ENCODE measurements at regions not wholly inside any gene's neighbourhood (a gene's known extent, or its start where the extent isn't known, plus 50 kb on each side); places are given as distances from the start of the nearest gene placed in this dataset.

- H3K27ac ChIP-seq, result no peak overlapping the region
- H3K36me3 ChIP-seq, result no peaks in the 10 kb centered on the region
- intact Hi-C loops (cut with DNase I), result no loop called here
- no peak overlapping the region for H3K4me3 ChIP-seq
- no peaks in the 10 kb centered on the region for H3K9me3 ChIP-seq
- H3K4me1 ChIP-seq (replicated peaks), result no peaks in the 10 kb centered on the region
- WGBS, result 96% methylated on average over 7 of the region's 7 CpGs
- DNase-seq (ENCODE audit: low spot score), result peak; percentile 1
- no peaks in the 10 kb centered on the region for H3K27me3 ChIP-seq (replicated peaks; ENCODE audit: insufficient read depth)
- TF ChIP-seq CTCF (IDR thresholded peaks at IDR 0.05) (no peak), POLR2AphosphoS5 (IDR thresholded peaks at IDR 0.05) (no peak), POLR2A (IDR thresholded peaks at IDR 0.05) (no peak)
Measured at GRCh38 chr2:71780162-71780561, 326.8 kb downstream of the DYSF start.

- no peak overlapping the region for H3K4me3 ChIP-seq
- no peak overlapping the region for H3K27ac ChIP-seq
- no peaks in the 10 kb centered on the region for H3K4me1 ChIP-seq (replicated peaks)
- DNase-seq (ENCODE audit: low spot score), result no peak
- no peaks in the 10 kb centered on the region for H3K9me3 ChIP-seq
- no peaks in the 10 kb centered on the region for H3K36me3 ChIP-seq
- TF ChIP-seq POLR2AphosphoS5 (IDR thresholded peaks at IDR 0.05) (no peak), POLR2A (IDR thresholded peaks at IDR 0.05) (no peak), CTCF (IDR thresholded peaks at IDR 0.05) (no peak)
- intact Hi-C loops (cut with DNase I), result no loop called here
- no peaks in the 10 kb centered on the region for H3K27me3 ChIP-seq (replicated peaks; ENCODE audit: insufficient read depth)
Measured at GRCh38 chr2:71779774-71780105, 326.4 kb downstream of the DYSF start.

GRCh38 chr2:71778936-71779773, 325.8 kb downstream of the DYSF start:
- no peaks in the 10 kb centered on the region for H3K4me1 ChIP-seq (replicated peaks)
- H3K36me3 ChIP-seq, result no peaks in the 10 kb centered on the region
- no peak overlapping the region for H3K27ac ChIP-seq
- TF ChIP-seq POLR2A (IDR thresholded peaks at IDR 0.05), result no peak
- peak in 1 of 4 experiments; percentile 37 for TF ChIP-seq CTCF (IDR thresholded peaks at IDR 0.05)
- intact Hi-C loops (cut with DNase I), result no loop called here
- no peaks in the 10 kb centered on the region for H3K27me3 ChIP-seq (replicated peaks; ENCODE audit: insufficient read depth)
- WGBS, result 67% methylated on average over 7 of the region's 8 CpGs
- H3K9me3 ChIP-seq, result no peaks in the 10 kb centered on the region
- peak; percentile 9 for DNase-seq (ENCODE audit: low spot score)
- H3K4me3 ChIP-seq, result no peak overlapping the region

GRCh38 chr2:71778514-71778913, 325.2 kb downstream of the DYSF start:
- TF ChIP-seq CTCF (IDR thresholded peaks at IDR 0.05), result no peak
- TF ChIP-seq POLR2AphosphoS5 (IDR thresholded peaks at IDR 0.05), result no peak
- TF ChIP-seq POLR2A (IDR thresholded peaks at IDR 0.05), result no peak
- Histone ChIP-seq H3K9me3 (no peaks in the 10 kb centered on the region), H3K36me3 (no peaks in the 10 kb centered on the region), H3K27me3 (replicated peaks; ENCODE audit: insufficient read depth) (no peaks in the 10 kb centered on the region), H3K4me1 (replicated peaks) (no peaks in the 10 kb centered on the region), H3K4me3 (no peak overlapping the region), H3K27ac (no peak overlapping the region)
- intact Hi-C loops (cut with DNase I), result no loop called here
- 74% methylated on average over 2 of the region's 2 CpGs for WGBS
- no peak for DNase-seq (ENCODE audit: low spot score)

GRCh38 chr2:71777946-71778345, 324.6 kb downstream of the DYSF start:
- no peaks in the 10 kb centered on the region for H3K27me3 ChIP-seq (replicated peaks; ENCODE audit: insufficient read depth)
- H3K9me3 ChIP-seq, result no peaks in the 10 kb centered on the region
- H3K27ac ChIP-seq, result no peak overlapping the region
- no peak overlapping the region for H3K4me3 ChIP-seq
- H3K4me1 ChIP-seq (replicated peaks), result no peaks in the 10 kb centered on the region
- 89% methylated on average over 4 of the region's 4 CpGs for WGBS
- H3K36me3 ChIP-seq, result no peaks in the 10 kb centered on the region
- no peak for DNase-seq (ENCODE audit: low spot score)
- intact Hi-C loops (cut with DNase I), result no loop called here
- no peak for TF ChIP-seq POLR2A (IDR thresholded peaks at IDR 0.05)

Measured in prostate gland (tissue), 2 donors.